ENCODE measurements at regions not wholly inside any gene's neighbourhood (a gene's known extent, or its start where the extent isn't known, plus 50 kb on each side); places are given as distances from the start of the nearest gene placed in this dataset.

DNA sequence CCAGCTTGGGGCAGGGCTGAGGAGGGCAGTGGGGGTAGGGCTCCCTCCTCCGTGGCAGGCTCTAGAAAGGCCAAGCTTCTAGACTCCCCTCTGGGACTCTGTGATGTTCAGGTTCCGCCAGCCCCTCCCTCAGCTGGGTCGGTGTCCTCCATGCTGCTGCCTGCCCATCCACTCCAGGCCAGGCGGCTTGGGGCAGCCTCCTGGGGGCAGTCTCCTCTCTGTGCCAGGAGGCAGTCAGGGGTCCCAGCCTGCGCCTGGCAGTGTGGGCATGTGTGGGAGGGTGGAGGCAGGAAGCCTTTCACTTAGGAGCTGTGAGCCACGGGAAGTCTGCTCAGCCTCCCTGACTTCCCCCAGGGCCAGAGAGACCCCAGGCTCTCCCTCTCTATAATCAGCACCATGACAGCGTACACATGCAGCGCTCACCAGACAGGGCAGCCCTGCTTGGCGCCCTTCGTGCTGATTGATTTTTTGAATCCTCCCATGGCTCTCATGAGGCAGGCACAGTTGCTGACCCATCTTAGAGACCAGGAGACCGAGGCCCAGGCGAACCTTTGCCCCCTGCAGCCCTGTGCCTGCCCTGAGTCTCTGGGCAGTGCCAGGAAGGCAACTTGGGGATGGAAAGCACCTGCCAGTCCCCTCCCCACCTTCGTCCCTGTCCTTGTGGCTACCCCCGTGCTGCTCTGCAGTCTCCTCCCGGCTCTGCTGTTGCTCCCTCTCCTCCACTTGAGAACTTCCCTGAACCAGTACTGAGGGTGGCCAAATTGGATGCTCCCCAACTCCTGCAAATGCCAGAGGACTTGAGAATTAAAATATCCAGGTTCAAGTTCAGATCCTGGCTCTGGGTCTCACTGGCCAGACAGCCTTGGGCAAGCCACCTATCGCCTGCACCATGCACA is 234.7 kb upstream of the GSE1 start (continued):
- TF ChIP-seq ZNF883 (CRISPR knock-in tag; IDR thresholded peaks at IDR 0.05; ENCODE audit: not compliant biosample characterization) (no peak), IKZF1 (IDR thresholded peaks at IDR 0.05) (no peak), ZMYM3 (CRISPR knock-in tag; IDR thresholded peaks at IDR 0.05) (peak; percentile 59; the same call in 1 of the 2 replicates), RXRB (CRISPR knock-in tag; IDR thresholded peaks at IDR 0.05; ENCODE audit: borderline replicate concordance) (no peak), SIX1 (CRISPR knock-in tag; IDR thresholded peaks at IDR 0.05; ENCODE audit: borderline replicate concordance) (no peak), ZNF263 (CRISPR knock-in tag; IDR thresholded peaks at IDR 0.05) (no peak), RARG (CRISPR knock-in tag; IDR thresholded peaks at IDR 0.05; ENCODE audit: low read depth) (no peak), ZNF598 (CRISPR knock-in tag; IDR thresholded peaks at IDR 0.05; ENCODE audit: borderline replicate concordance) (no peak), ATF7-NPFF (CRISPR knock-in tag; IDR thresholded peaks at IDR 0.05; ENCODE audit: low read depth) (no peak), ZNF629 (CRISPR knock-in tag; conservative IDR thresholded peaks at IDR 0.05) (peak; percentile 80), ONECUT2 (CRISPR knock-in tag; IDR thresholded peaks at IDR 0.05) (no peak)
- TF ChIP-seq, protein P1, sequence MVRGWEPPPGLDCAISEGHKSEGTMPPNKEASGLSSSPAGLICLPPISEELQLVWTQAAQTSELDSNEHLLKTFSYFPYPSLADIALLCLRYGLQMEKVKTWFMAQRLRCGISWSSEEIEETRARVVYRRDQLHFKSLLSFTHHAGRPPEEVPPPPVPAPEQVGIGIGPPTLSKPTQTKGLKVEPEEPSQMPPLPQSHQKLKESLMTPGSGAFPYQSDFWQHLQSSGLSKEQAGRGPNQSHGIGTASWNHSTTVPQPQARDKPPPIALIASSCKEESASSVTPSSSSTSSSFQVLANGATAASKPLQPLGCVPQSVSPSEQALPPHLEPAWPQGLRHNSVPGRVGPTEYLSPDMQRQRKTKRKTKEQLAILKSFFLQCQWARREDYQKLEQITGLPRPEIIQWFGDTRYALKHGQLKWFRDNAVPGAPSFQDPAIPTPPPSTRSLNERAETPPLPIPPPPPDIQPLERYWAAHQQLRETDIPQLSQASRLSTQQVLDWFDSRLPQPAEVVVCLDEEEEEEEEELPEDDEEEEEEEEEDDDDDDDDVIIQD (CRISPR knock-in tag; IDR thresholded peaks at IDR 0.05; ENCODE audit: low read depth), result no peak
- TF ChIP-seq, protein P2, sequence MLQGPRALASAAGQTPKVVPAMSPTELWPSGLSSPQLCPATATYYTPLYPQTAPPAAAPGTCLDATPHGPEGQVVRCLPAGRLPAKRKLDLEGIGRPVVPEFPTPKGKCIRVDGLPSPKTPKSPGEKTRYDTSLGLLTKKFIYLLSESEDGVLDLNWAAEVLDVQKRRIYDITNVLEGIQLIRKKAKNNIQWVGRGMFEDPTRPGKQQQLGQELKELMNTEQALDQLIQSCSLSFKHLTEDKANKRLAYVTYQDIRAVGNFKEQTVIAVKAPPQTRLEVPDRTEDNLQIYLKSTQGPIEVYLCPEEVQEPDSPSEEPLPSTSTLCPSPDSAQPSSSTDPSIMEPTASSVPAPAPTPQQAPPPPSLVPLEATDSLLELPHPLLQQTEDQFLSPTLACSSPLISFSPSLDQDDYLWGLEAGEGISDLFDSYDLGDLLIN (CRISPR knock-in tag; IDR thresholded peaks at IDR 0.05; ENCODE audit: borderline replicate concordance), result no peak
- TF ChIP-seq, protein P3, sequence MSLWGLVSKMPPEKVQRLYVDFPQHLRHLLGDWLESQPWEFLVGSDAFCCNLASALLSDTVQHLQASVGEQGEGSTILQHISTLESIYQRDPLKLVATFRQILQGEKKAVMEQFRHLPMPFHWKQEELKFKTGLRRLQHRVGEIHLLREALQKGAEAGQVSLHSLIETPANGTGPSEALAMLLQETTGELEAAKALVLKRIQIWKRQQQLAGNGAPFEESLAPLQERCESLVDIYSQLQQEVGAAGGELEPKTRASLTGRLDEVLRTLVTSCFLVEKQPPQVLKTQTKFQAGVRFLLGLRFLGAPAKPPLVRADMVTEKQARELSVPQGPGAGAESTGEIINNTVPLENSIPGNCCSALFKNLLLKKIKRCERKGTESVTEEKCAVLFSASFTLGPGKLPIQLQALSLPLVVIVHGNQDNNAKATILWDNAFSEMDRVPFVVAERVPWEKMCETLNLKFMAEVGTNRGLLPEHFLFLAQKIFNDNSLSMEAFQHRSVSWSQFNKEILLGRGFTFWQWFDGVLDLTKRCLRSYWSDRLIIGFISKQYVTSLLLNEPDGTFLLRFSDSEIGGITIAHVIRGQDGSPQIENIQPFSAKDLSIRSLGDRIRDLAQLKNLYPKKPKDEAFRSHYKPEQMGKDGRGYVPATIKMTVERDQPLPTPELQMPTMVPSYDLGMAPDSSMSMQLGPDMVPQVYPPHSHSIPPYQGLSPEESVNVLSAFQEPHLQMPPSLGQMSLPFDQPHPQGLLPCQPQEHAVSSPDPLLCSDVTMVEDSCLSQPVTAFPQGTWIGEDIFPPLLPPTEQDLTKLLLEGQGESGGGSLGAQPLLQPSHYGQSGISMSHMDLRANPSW (CRISPR knock-in tag; IDR thresholded peaks at IDR 0.05; ENCODE audit: borderline replicate concordance), result no peak
- TF ChIP-seq, protein P4, sequence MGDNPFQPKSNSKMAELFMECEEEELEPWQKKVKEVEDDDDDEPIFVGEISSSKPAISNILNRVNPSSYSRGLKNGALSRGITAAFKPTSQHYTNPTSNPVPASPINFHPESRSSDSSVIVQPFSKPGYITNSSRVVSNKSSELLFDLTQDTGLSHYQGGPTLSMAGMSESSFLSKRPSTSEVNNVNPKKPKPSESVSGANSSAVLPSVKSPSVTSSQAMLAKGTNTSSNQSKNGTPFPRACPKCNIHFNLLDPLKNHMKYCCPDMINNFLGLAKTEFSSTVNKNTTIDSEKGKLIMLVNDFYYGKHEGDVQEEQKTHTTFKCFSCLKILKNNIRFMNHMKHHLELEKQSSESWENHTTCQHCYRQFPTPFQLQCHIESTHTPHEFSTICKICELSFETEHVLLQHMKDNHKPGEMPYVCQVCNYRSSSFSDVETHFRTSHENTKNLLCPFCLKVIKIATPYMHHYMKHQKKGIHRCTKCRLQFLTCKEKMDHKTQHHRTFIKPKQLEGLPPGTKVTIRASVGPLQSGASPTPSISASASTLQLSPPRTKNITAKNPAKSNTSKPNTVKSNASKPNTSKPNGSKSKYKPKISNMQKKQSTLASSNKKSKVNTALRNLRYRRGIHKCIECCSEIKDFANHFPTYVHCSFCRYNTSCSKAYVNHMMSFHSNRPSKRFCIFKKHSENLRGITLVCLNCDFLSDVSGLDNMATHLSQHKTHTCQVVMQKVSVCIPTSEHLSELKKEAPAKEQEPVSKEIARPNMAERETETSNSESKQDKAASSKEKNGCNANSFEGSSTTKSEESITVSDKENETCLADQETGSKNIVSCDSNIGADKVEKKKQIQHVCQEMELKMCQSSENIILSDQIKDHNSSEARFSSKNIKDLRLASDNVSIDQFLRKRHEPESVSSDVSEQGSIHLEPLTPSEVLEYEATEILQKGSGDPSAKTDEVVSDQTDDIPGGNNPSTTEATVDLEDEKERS (CRISPR knock-in tag; IDR thresholded peaks at IDR 0.05), result no peak
